ENCODE measurements at regions not wholly inside any gene's neighbourhood (a gene's known extent, or its start where the extent isn't known, plus 50 kb on each side); places are given as distances from the start of the nearest gene placed in this dataset.

- Histone ChIP-seq H3K4me1 (ENCODE audit: insufficient read depth, low read length) (no peaks in the 10 kb centered on the region), H3K9me3 (ENCODE audit: low read length) (no peaks in the 10 kb centered on the region), H3K27me3 (ENCODE audit: insufficient read depth, low read length) (no peaks in the 10 kb centered on the region), H2AFZ (ENCODE audit: low read depth, low read length) (no peak overlapping the region), H3K4me3 (ENCODE audit: low read length) (no peak overlapping the region), H3K36me3 (ENCODE audit: insufficient read depth, low read length) (no peaks in the 10 kb centered on the region)
These were observed 80.6 kb downstream of the MFSD1 start for GRCh38 chr3:158882445-158882844.

- Histone ChIP-seq H3K4me3 (ENCODE audit: low read length) (no peak overlapping the region), H2AFZ (ENCODE audit: low read depth, low read length) (no peak overlapping the region), H3K9me3 (ENCODE audit: low read length) (no peaks in the 10 kb centered on the region), H3K27me3 (ENCODE audit: insufficient read depth, low read length) (no peaks in the 10 kb centered on the region), H3K36me3 (ENCODE audit: insufficient read depth, low read length) (no peaks in the 10 kb centered on the region), H3K4me1 (ENCODE audit: insufficient read depth, low read length) (no peaks in the 10 kb centered on the region)
These were observed 94.9 kb downstream of the MFSD1 start for GRCh38 chr3:158896729-158897128.

GRCh38 chr3:158906749-158907148 lies 104.9 kb downstream of the MFSD1 start:
- Histone ChIP-seq H3K4me3 (ENCODE audit: low read length) (no peak overlapping the region), H3K4me1 (ENCODE audit: insufficient read depth, low read length) (no peaks in the 10 kb centered on the region), H3K9me3 (ENCODE audit: low read length) (no peaks in the 10 kb centered on the region), H3K27me3 (ENCODE audit: insufficient read depth, low read length) (no peaks in the 10 kb centered on the region), H3K36me3 (ENCODE audit: insufficient read depth, low read length) (no peaks in the 10 kb centered on the region), H2AFZ (ENCODE audit: low read depth, low read length) (no peak overlapping the region)

- H3K9me3 ChIP-seq (ENCODE audit: low read length): no peaks in the 10 kb centered on the region
- H3K27me3 ChIP-seq (ENCODE audit: insufficient read depth, low read length): no peaks in the 10 kb centered on the region
- no peaks in the 10 kb centered on the region for H3K4me1 ChIP-seq (ENCODE audit: insufficient read depth, low read length)
- H3K4me3 ChIP-seq (ENCODE audit: low read length): no peak overlapping the region
- H2AFZ ChIP-seq (ENCODE audit: low read depth, low read length): no peak overlapping the region
- H3K36me3 ChIP-seq (ENCODE audit: insufficient read depth, low read length): no peaks in the 10 kb centered on the region
These were observed 106.4 kb downstream of the MFSD1 start for GRCh38 chr3:158908187-158908734.

- H3K4me1 ChIP-seq (ENCODE audit: insufficient read depth, low read length): no peaks in the 10 kb centered on the region
- no peaks in the 10 kb centered on the region for H3K27me3 ChIP-seq (ENCODE audit: insufficient read depth, low read length)
These were observed 108.0 kb downstream of the MFSD1 start for GRCh38 chr3:158909870-158910269.

GRCh38 chr3:158911586-158911985 lies 109.7 kb downstream of the MFSD1 start:
- H2AFZ ChIP-seq (ENCODE audit: low read depth, low read length): no peak overlapping the region
- H3K4me3 ChIP-seq (ENCODE audit: low read length): no peak overlapping the region
- no peaks in the 10 kb centered on the region for H3K36me3 ChIP-seq (ENCODE audit: insufficient read depth, low read length)
- no peaks in the 10 kb centered on the region for H3K4me1 ChIP-seq (ENCODE audit: insufficient read depth, low read length)
- no peaks in the 10 kb centered on the region for H3K27me3 ChIP-seq (ENCODE audit: insufficient read depth, low read length)
- no peaks in the 10 kb centered on the region for H3K9me3 ChIP-seq (ENCODE audit: low read length)

More at GRCh38 chr3:158909870-158910269, 108.0 kb downstream of the MFSD1 start:
- H2AFZ ChIP-seq (ENCODE audit: low read depth, low read length): no peak overlapping the region
- no peaks in the 10 kb centered on the region for H3K9me3 ChIP-seq (ENCODE audit: low read length)
- H3K36me3 ChIP-seq (ENCODE audit: insufficient read depth, low read length): no peaks in the 10 kb centered on the region
- H3K4me3 ChIP-seq (ENCODE audit: low read length): no peak overlapping the region

GRCh38 chr3:158912188-158912587 lies 110.3 kb downstream of the MFSD1 start:
- Histone ChIP-seq H3K4me1 (ENCODE audit: insufficient read depth, low read length) (no peaks in the 10 kb centered on the region), H3K9me3 (ENCODE audit: low read length) (no peaks in the 10 kb centered on the region), H3K4me3 (ENCODE audit: low read length) (no peak overlapping the region), H2AFZ (ENCODE audit: low read depth, low read length) (no peak overlapping the region), H3K27me3 (ENCODE audit: insufficient read depth, low read length) (no peaks in the 10 kb centered on the region), H3K36me3 (ENCODE audit: insufficient read depth, low read length) (no peaks in the 10 kb centered on the region)

GRCh38 chr3:158912621-158913020 lies 110.8 kb downstream of the MFSD1 start:
- Histone ChIP-seq H3K27me3 (ENCODE audit: insufficient read depth, low read length) (no peaks in the 10 kb centered on the region), H2AFZ (ENCODE audit: low read depth, low read length) (no peak overlapping the region), H3K9me3 (ENCODE audit: low read length) (no peaks in the 10 kb centered on the region), H3K4me3 (ENCODE audit: low read length) (no peak overlapping the region), H3K36me3 (ENCODE audit: insufficient read depth, low read length) (no peaks in the 10 kb centered on the region), H3K4me1 (ENCODE audit: insufficient read depth, low read length) (no peaks in the 10 kb centered on the region)

- Histone ChIP-seq H3K4me1 (ENCODE audit: insufficient read depth, low read length) (no peaks in the 10 kb centered on the region), H3K36me3 (ENCODE audit: insufficient read depth, low read length) (no peaks in the 10 kb centered on the region), H3K9me3 (ENCODE audit: low read length) (no peaks in the 10 kb centered on the region), H3K27me3 (ENCODE audit: insufficient read depth, low read length) (no peaks in the 10 kb centered on the region), H3K4me3 (ENCODE audit: low read length) (no peak overlapping the region), H2AFZ (ENCODE audit: low read depth, low read length) (no peak overlapping the region)
These were observed 114.3 kb downstream of the MFSD1 start for GRCh38 chr3:158916111-158916510.

- H3K4me1 ChIP-seq (ENCODE audit: insufficient read depth, low read length): no peaks in the 10 kb centered on the region
- H3K27me3 ChIP-seq (ENCODE audit: insufficient read depth, low read length): no peaks in the 10 kb centered on the region
- no peak overlapping the region for H2AFZ ChIP-seq (ENCODE audit: low read depth, low read length)
- no peaks in the 10 kb centered on the region for H3K9me3 ChIP-seq (ENCODE audit: low read length)
- no peak overlapping the region for H3K4me3 ChIP-seq (ENCODE audit: low read length)
- H3K36me3 ChIP-seq (ENCODE audit: insufficient read depth, low read length): no peaks in the 10 kb centered on the region
These were observed 116.2 kb downstream of the MFSD1 start for GRCh38 chr3:158918008-158918407.

GRCh38 chr3:158918451-158918850 lies 116.6 kb downstream of the MFSD1 start:
- Histone ChIP-seq H3K9me3 (ENCODE audit: low read length) (no peaks in the 10 kb centered on the region), H3K4me1 (ENCODE audit: insufficient read depth, low read length) (no peaks in the 10 kb centered on the region), H2AFZ (ENCODE audit: low read depth, low read length) (no peak overlapping the region), H3K4me3 (ENCODE audit: low read length) (no peak overlapping the region), H3K36me3 (ENCODE audit: insufficient read depth, low read length) (no peaks in the 10 kb centered on the region), H3K27me3 (ENCODE audit: insufficient read depth, low read length) (no peaks in the 10 kb centered on the region)

GRCh38 chr3:158920371-158920770 lies 118.5 kb downstream of the MFSD1 start:
- H3K4me3 ChIP-seq (ENCODE audit: low read length): no peak overlapping the region
- H3K27me3 ChIP-seq (ENCODE audit: insufficient read depth, low read length): no peaks in the 10 kb centered on the region
- no peak overlapping the region for H2AFZ ChIP-seq (ENCODE audit: low read depth, low read length)
- no peaks in the 10 kb centered on the region for H3K9me3 ChIP-seq (ENCODE audit: low read length)
- no peaks in the 10 kb centered on the region for H3K4me1 ChIP-seq (ENCODE audit: insufficient read depth, low read length)
- H3K36me3 ChIP-seq (ENCODE audit: insufficient read depth, low read length): no peaks in the 10 kb centered on the region

GRCh38 chr3:158925021-158925420 lies 123.2 kb downstream of the MFSD1 start:
- Histone ChIP-seq H3K4me3 (ENCODE audit: low read length) (no peak overlapping the region), H3K9me3 (ENCODE audit: low read length) (no peaks in the 10 kb centered on the region), H3K36me3 (ENCODE audit: insufficient read depth, low read length) (no peaks in the 10 kb centered on the region), H3K4me1 (ENCODE audit: insufficient read depth, low read length) (no peaks in the 10 kb centered on the region), H2AFZ (ENCODE audit: low read depth, low read length) (no peak overlapping the region), H3K27me3 (ENCODE audit: insufficient read depth, low read length) (no peaks in the 10 kb centered on the region)

- H3K36me3 ChIP-seq (ENCODE audit: insufficient read depth, low read length): no peaks in the 10 kb centered on the region
- no peaks in the 10 kb centered on the region for H3K27me3 ChIP-seq (ENCODE audit: insufficient read depth, low read length)
- H3K9me3 ChIP-seq (ENCODE audit: low read length): no peaks in the 10 kb centered on the region
- H3K4me3 ChIP-seq (ENCODE audit: low read length): no peak overlapping the region
- H2AFZ ChIP-seq (ENCODE audit: low read depth, low read length): no peak overlapping the region
- H3K4me1 ChIP-seq (ENCODE audit: insufficient read depth, low read length): no peaks in the 10 kb centered on the region
These were observed 124.1 kb downstream of the MFSD1 start for GRCh38 chr3:158925828-158926494.

All from neuron (in vitro differentiated cells).